HFFc6 (cell line): ENCODE measurements at regions not wholly inside any gene's neighbourhood (a gene's known extent, or its start where the extent isn't known, plus 50 kb on each side); places are given as distances from the start of the nearest gene placed in this dataset.

ENCODE experiments used
- DNase-seq: peaks from one replicate; pipeline ENCODE4 v3.0.0-alpha.2; 2018
- H3K27ac Mint-ChIP-seq: 2 replicates; pipeline ENCODE4 v1.8.0; 2020; ENCODE audit warnings: mild to moderate bottlenecking, mixed read lengths
- H3K27me3 Mint-ChIP-seq: 2 replicates; pipeline ENCODE4 v1.8.0; 2021; ENCODE audit warnings: mild to moderate bottlenecking, moderate library complexity, mixed read lengths; ENCODE audit not compliant: insufficient read depth
- H3K36me3 Mint-ChIP-seq: 2 replicates; pipeline ENCODE4 v1.8.0; 2021; ENCODE audit warnings: low read depth, mixed read lengths
- H3K4me1 Mint-ChIP-seq: 2 replicates; pipeline ENCODE4 v1.8.0; 2020; ENCODE audit warnings: low read depth, mixed read lengths
- H3K4me3 Mint-ChIP-seq: 2 replicates; pipeline ENCODE4 v1.8.0; 2020; ENCODE audit warnings: mild to moderate bottlenecking, moderate library complexity, mixed read lengths
- H3K9me3 Mint-ChIP-seq: 2 replicates; pipeline ENCODE4 v1.8.0; 2020; ENCODE audit warnings: mild to moderate bottlenecking, mixed read lengths
- TF ChIP-seq, protein P1 (sequence below): fragments of 200-600 bp; sonication (generic); IDR thresholded peaks from 2 replicates; pipeline ENCODE4 v1.5.0; 2021; ENCODE audit warnings: antibody characterized with exemption, mild to moderate bottlenecking

DNA sequence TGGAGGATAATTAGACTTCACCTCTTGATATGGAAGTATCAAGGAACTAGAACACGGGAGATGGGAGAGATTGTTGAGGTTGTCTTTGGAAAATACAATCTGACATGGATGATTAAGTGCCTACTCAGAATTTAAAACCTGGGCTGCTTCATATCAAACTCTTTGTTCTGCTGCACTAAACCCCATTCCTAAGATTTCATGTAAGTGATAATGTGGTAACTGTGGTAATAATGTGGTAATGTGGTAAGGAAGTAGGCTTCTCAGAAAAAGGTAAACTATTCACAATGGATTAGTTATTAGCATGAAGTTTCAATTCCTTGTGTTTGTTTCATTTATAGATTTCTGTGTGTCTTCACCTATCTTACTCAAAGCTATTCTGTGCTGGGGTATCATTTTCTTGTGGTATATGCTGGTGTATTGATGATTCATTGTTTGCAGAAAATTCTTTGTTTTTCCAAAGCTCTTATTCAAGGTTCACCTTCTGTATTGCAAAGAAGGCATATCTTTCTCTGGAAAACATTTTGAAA is 129.9 kb upstream of the TAC1 start:
- H3K4me3 Mint-ChIP-seq: no peak overlapping the region
- no peaks in the 10 kb centered on the region for H3K4me1 Mint-ChIP-seq
- DNase-seq: no peak
- H3K27ac Mint-ChIP-seq: no peak overlapping the region
- peaks cover 23% of the 10 kb centered on the region for H3K9me3 Mint-ChIP-seq
- TF ChIP-seq, protein P1, sequence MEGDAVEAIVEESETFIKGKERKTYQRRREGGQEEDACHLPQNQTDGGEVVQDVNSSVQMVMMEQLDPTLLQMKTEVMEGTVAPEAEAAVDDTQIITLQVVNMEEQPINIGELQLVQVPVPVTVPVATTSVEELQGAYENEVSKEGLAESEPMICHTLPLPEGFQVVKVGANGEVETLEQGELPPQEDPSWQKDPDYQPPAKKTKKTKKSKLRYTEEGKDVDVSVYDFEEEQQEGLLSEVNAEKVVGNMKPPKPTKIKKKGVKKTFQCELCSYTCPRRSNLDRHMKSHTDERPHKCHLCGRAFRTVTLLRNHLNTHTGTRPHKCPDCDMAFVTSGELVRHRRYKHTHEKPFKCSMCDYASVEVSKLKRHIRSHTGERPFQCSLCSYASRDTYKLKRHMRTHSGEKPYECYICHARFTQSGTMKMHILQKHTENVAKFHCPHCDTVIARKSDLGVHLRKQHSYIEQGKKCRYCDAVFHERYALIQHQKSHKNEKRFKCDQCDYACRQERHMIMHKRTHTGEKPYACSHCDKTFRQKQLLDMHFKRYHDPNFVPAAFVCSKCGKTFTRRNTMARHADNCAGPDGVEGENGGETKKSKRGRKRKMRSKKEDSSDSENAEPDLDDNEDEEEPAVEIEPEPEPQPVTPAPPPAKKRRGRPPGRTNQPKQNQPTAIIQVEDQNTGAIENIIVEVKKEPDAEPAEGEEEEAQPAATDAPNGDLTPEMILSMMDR: no peak
- no peaks in the 10 kb centered on the region for H3K27me3 Mint-ChIP-seq
- no peaks in the 10 kb centered on the region for H3K36me3 Mint-ChIP-seq

DNA sequence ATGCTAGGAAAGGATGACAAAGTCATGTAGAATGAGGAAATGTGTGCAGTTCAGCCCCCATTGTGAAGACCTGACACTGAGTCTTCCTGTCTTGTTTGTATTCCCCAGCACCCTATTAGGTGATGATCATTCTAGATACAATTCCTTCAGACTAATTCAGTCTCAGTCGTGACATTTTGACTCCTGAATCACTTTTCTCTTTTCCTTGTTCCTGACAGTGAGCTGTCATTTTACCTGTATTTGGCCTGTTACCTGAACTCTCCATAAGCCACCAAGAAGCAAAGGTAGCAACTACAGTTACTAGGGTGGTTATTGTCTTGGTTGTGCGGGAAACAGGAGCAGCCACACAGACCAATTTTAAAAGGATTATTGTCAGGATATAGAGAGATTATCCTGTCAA is 111.4 kb upstream of the TAC1 start:
- peaks cover 20% of the 10 kb centered on the region for H3K9me3 Mint-ChIP-seq
- no peaks in the 10 kb centered on the region for H3K36me3 Mint-ChIP-seq
- peaks cover 2% of the 10 kb centered on the region; the same call in 1 of the 2 replicates for H3K27me3 Mint-ChIP-seq
- no peak overlapping the region for H3K4me3 Mint-ChIP-seq
- no peak for DNase-seq
- TF ChIP-seq, protein P1: no peak
- no peak overlapping the region for H3K27ac Mint-ChIP-seq
- H3K4me1 Mint-ChIP-seq: no peaks in the 10 kb centered on the region

DNA sequence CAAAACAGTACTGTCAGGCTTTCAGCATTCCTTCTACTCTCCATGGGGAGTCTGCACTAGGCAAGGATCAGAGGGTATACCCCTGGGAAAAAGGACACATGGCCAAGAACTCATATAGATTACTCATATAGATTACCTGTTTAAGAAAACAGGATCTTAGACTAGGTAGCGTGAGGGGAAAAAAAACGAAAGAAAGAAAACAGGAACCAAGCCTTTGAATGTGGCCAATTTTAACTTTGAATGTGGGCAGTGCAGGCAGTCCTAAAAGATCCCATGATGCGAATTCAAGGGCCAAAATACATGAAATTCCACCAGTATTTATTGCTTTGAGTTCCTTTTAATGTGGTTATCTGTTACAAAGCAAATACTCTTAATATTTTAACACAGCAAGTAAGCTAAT is 108.6 kb upstream of the TAC1 start:
- TF ChIP-seq, protein P1: no peak
- no peak for DNase-seq
- Mint-ChIP-seq H3K36me3 (no peaks in the 10 kb centered on the region), H3K27ac (no peak overlapping the region), H3K27me3 (peaks cover 2% of the 10 kb centered on the region; the same call in 1 of the 2 replicates), H3K9me3 (peaks cover 33% of the 10 kb centered on the region), H3K4me3 (no peak overlapping the region), H3K4me1 (no peaks in the 10 kb centered on the region)

DNA sequence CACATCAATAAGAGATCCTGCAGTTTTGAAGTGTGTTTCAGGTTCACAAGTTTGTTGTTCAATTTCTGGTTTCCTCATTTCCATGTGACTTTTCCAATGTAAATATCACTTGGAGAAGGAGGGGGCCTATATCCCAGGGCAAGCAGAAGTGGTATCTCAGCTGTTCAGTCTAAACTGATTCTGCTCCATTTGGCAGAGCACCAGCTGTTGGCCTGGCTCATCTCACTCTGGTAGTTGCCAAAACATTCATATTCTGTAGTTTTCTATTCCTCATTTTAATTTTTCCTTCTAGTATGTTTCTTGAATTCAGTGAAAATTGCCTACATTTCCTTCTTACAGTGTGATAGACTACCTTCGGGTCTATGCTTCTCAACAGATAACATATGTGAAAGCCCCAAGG is 101.8 kb upstream of the TAC1 start:
- peaks cover 36% of the 10 kb centered on the region for H3K9me3 Mint-ChIP-seq
- no peaks in the 10 kb centered on the region for H3K4me1 Mint-ChIP-seq
- DNase-seq: no peak
- H3K36me3 Mint-ChIP-seq: no peaks in the 10 kb centered on the region
- H3K27ac Mint-ChIP-seq: no peak overlapping the region
- no peak overlapping the region for H3K4me3 Mint-ChIP-seq
- H3K27me3 Mint-ChIP-seq: no peaks in the 10 kb centered on the region
- TF ChIP-seq, protein P1: no peak

DNA sequence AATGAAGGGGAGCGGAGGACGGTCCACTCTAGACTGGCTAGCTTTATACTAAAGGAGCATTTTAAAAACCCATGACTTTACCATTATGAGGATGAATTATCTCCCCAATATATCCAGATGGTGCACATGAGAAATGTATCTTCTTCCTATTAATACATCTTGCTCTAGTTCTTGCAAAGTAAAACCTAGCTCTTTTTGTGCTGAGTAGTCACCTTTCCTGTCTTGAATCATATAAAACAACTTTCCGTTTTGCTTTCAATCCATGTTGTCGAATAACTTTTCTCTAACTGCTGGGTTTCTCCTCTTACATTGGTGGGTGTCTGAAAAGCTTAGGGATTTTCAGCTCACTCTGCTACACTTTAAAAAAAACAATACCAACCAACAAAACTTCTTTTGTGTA is 96.3 kb upstream of the TAC1 start:
- no peaks in the 10 kb centered on the region for H3K27me3 Mint-ChIP-seq
- no peak for DNase-seq
- peaks cover 21% of the 10 kb centered on the region for H3K9me3 Mint-ChIP-seq
- H3K4me3 Mint-ChIP-seq: no peak overlapping the region
- TF ChIP-seq, protein P1: no peak
- no peaks in the 10 kb centered on the region for H3K36me3 Mint-ChIP-seq
- H3K4me1 Mint-ChIP-seq: no peaks in the 10 kb centered on the region
- no peak overlapping the region for H3K27ac Mint-ChIP-seq

DNA sequence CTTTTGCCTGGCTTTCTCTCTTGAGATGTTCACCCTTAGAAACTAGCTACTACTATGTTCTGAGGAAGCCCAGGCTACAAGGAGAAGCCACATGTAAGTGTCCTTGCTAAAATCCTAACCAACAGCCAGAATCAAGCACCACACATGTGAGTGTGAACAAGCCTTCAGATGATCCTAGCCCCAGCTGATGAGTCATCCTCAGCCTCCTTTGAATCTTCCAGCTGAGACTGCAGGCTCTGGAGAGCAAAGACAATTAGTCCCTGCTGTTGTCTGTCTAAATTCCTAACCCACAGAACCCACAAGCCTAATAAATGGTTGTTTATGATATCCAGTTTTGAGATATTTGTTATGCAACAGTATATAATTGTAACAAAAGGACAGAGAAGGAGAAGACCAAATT is 92.8 kb upstream of the TAC1 start:
- DNase-seq: no peak
- no peak overlapping the region for H3K4me3 Mint-ChIP-seq
- TF ChIP-seq, protein P1: no peak
- H3K9me3 Mint-ChIP-seq: peaks cover 28% of the 10 kb centered on the region
- no peaks in the 10 kb centered on the region for H3K36me3 Mint-ChIP-seq
- no peak overlapping the region for H3K27ac Mint-ChIP-seq
- H3K27me3 Mint-ChIP-seq: no peaks in the 10 kb centered on the region; the same call in 1 of the 2 replicates
- H3K4me1 Mint-ChIP-seq: no peaks in the 10 kb centered on the region
